ENCODE measurements at regions not wholly inside any gene's neighbourhood (a gene's known extent, or its start where the extent isn't known, plus 50 kb on each side); places are given as distances from the start of the nearest gene placed in this dataset.

- no peak for DNase-seq (ENCODE audit: extremely low read depth, low read depth)
- TF ChIP-seq CTCF (IDR thresholded peaks at IDR 0.05; ENCODE audit: low read depth, low read length, missing control alignments) = no peak
- no peak overlapping the region for H3K4me3 ChIP-seq (replicated peaks; ENCODE audit: low read depth, low read length)
Measured at GRCh38 chr15:70473581-70474370, 289.6 kb downstream of the UACA start.

- H3K4me3 ChIP-seq (replicated peaks; ENCODE audit: low read depth, low read length) = no peak overlapping the region
Measured at GRCh38 chr15:70471517-70471916, 291.8 kb downstream of the UACA start.

GRCh38 chr15:70470556-70471191 lies 292.7 kb downstream of the UACA start:
- no peak for DNase-seq (ENCODE audit: extremely low read depth, low read depth)
- no peak overlapping the region for H3K4me3 ChIP-seq (replicated peaks; ENCODE audit: low read depth, low read length)

More at GRCh38 chr15:70471517-70471916, 291.8 kb downstream of the UACA start:
- no peak for TF ChIP-seq CTCF (IDR thresholded peaks at IDR 0.05; ENCODE audit: low read depth, low read length, missing control alignments)
- DNase-seq (ENCODE audit: extremely low read depth, low read depth) = no peak

GRCh38 chr15:70469651-70470555 lies 293.5 kb downstream of the UACA start:
- TF ChIP-seq CTCF (IDR thresholded peaks at IDR 0.05; ENCODE audit: low read depth, low read length, missing control alignments) = no peak
- no peak overlapping the region for H3K4me3 ChIP-seq (replicated peaks; ENCODE audit: low read depth, low read length)
- no peak for DNase-seq (ENCODE audit: extremely low read depth, low read depth)

More at GRCh38 chr15:70470556-70471191, 292.7 kb downstream of the UACA start:
- no peak for TF ChIP-seq CTCF (IDR thresholded peaks at IDR 0.05; ENCODE audit: low read depth, low read length, missing control alignments)

- DNase-seq (ENCODE audit: extremely low read depth, low read depth) = no peak
- TF ChIP-seq CTCF (IDR thresholded peaks at IDR 0.05; ENCODE audit: low read depth, low read length, missing control alignments) = no peak
- H3K4me3 ChIP-seq (replicated peaks; ENCODE audit: low read depth, low read length) = no peak overlapping the region
Measured at GRCh38 chr15:70469182-70469581, 294.2 kb downstream of the UACA start.

GRCh38 chr15:70466895-70467529 lies 296.3 kb downstream of the UACA start:
- H3K4me3 ChIP-seq (replicated peaks; ENCODE audit: low read depth, low read length) = no peak overlapping the region
- TF ChIP-seq CTCF (IDR thresholded peaks at IDR 0.05; ENCODE audit: low read depth, low read length, missing control alignments) = peak; percentile 73
- peak; percentile 33 for DNase-seq (ENCODE audit: extremely low read depth, low read depth)
